GM18870 (cell line): ENCODE measurements at regions not wholly inside any gene's neighbourhood (a gene's known extent, or its start where the extent isn't known, plus 50 kb on each side); places are given as distances from the start of the nearest gene placed in this dataset.

ENCODE experiments used
- ATAC-seq: cut with Tn5 transposase; IDR thresholded peaks from one replicate; pipeline ENCODE4 v1.9.1; 2021; ENCODE audit warnings: moderate library complexity; ENCODE audit not compliant: unreplicated experiment

DNA sequence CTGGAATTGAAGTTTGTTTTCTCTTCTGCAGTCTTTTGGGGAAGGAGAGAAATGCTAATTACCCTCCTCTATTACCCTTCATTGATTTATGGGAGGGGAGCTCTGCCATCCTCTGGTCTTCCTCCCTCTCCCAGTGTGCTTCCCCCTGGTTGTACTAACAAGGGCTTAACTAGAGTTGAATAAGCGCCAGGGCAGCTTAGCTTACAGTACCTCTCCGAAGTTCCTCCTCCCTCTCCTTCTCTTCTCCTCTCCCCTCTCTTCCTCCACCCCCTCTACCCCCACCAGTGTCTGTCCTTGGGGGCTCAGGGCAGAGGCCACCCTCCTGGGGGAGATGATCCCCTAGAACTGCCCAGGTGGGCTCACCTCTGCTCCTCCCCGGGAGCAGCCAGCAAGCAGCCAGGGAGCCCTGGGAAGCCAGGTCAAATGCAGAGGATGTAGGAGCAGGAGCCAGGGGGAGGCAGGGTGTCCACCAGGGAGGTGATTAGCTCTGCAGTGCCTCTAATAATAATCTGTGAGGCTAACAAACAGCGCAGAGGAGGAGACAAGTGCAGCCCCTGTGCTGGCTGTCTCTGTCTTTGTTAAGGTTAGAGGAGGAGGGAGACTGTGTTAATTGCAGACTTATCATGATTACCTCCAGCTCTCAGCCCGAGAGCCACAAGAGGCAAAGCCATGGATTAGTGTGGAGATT, 191.6 kb upstream of the CADM1 start:
- no peak for ATAC-seq

DNA sequence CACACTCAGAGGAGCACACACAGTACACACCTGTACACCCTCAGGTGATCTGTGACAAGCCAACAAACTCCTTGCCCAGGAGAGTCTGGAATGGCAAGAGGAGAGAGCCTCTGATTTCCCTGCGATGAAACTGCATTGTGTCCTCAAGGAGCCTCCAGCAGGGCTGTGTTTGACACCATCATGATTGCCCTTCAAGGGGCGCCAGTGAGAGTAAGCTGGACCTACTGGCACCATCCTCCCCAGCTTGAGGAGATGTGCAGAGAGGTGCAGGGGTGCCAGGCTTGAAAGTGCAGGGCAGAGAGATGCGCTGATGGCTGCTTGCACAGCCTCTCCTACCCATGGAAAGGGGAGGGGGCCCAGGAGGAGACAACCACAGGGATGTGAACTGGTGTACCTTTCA, 188.8 kb upstream of the CADM1 start:
- ATAC-seq, result no peak

DNA sequence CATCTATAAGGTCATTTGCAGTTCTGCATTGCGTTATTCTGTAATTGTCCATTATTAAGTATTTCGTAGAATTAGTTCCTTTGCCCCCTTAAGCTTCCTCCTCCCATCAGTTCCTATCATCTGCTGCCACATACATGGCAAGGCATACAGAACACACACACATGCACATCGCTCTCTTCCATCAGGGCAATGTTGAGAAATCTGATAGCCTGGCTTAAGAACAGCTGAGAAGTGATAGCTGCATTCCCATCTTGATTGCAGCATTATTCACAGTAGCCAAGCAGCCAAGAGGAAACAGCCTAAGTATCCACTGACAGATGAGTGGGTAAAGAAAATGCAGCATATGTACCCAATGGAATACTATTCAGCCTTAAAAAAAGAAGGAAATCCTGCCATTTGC, 186.8 kb upstream of the CADM1 start:
- no peak for ATAC-seq

DNA sequence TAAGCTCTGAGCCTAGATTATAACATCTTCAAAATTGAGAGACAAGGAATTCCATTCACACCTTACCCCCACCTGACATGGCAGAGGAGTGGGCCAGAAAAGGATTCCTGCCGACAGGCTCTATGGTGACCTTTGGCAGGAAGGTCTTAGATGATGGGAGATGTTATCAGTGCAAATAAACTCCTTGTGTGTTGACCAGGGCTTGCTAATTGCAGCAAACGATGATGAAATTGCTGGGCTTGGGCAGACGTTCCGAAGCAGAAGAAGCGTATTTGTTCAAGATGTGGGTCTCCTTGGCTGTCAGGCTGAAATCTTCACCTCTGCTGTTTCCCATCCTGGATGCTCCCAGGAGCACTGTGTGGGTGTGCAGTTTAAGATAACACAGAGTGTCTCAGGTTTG, 183.7 kb upstream of the CADM1 start:
- ATAC-seq, result no peak

DNA sequence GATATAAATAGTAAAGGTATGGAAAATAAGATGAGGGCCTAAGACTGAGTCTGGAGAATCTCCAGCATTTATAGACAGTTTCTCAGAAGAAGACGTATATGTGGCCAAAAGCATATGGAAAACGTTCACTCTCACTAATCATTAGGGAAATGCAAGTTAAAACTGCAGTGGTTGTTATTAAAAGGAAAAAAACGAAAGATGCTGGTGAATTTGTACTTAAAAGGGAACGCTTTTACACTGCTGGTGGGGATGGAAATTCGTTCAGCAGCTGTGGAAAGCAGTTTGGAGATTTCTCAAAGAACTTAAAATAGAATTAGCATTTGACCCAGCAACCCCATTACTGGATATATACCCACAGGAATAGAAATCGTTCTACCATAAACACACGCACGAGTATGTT, 180.5 kb upstream of the CADM1 start:
- ATAC-seq, result no peak

DNA sequence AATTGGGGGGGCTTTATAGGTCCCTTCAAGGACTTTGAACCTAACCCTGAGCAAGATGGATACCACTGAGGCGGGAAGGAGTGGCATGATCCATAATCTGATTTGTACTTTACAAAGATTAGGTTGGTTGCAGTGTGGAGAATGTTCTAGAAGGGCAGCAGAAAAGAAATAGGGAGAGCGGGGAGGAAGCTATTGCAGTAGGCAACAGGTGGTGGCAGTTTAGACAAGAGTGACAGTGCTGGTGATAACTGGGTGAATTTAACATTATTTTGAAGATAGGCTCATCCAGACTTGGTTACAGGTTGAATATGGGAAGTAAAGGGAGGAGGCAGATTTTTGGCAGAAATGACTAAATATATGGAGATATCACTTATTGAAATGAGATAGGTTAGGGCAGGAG, 179.9 kb upstream of the CADM1 start:
- ATAC-seq, result no peak

DNA sequence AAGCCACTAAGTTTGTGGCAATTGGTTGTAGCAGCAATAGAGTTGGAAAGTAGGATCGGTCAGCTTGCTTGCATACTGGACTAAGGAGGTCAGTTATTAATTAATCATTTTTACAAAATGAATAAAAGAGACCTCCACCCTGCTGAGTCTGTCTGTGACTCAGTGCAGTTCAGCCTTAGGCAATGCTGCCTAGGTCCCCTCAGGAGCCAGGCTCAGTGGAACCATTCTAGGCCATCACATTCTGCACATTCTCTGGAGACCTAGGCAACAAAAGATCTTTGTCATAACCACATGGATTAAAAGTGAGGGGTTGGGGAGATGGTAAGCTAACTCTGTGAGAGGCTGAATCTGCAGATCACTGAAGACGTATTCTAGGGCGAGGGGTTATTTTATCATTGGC, 178.7 kb upstream of the CADM1 start:
- no peak for ATAC-seq

DNA sequence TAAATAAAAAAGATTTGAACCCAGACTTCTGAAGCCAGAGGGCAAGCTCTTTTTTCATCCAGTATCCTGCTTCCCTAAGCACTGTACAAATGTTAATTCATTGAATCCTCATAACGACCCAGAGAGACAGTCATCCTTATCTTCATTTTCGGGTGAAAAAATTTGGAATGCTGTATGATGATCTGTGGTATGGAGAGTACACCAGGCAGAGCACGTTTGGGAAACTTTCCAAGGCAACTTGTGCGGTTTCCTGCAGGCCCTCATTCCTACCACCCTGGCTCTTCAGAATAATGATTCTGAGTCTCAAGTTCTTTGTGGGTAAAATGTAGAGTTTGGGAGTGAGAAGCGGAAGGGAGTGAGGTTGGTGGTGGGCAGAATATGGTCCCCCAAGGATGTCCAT, 177.9 kb upstream of the CADM1 start:
- no peak for ATAC-seq

DNA sequence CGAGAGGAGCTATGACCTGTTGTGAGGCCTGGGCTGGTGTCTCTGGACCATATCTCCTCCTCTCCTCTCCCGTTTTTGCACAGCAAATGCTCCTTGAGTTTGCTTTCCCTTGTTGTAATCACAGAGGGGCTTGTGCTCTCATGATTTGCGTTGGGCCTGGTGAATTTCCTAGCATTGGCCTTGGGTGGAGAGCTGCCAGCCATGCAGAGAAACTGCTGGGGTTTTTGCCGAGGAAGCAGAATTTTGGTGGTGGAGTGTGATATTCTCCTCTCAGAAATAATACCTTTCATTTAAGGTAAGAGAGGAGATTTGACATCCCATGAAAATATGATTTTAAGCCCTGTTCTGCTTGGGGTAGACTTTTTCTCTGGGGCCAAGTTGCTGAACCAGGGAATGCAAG, 175.7 kb upstream of the CADM1 start:
- ATAC-seq, result no peak

DNA sequence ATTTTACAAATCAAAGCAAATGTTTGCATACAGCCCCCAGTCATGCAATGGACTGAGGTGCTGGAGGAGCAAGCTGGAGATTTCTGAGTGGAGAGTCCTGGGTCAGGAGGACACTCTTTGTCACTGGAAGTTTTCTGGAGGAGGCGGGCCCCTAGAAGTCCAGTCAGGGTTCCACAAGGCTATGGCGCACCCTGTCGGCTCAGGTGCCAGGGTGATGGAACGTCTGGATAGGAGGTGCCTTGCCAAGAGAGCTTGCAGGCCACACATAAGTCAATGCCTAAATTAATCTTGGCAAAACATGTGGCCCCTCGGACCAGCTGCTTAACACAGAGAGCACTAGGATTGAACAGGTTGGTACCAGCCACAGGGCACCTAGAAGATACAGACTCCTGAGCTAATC, 174.7 kb upstream of the CADM1 start:
- no peak for ATAC-seq

DNA sequence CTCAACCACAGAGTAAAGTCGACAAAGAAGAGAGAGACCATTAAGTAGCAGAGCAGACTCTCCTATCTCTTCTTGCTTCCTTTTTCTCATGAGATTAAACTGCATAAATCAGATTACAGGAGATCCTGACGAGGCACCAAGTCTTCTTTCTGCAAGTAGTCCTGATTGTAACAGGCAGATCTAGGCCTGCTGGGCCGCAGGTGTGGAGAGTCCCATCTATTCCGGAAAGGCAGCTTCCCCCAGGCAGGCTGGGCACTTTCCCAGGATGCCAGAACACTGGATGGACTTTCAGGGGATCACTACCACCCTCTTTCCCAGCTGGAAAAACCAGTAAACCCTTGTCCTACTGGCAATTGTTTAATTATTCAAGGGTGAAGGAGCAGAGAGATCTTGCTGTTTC, 173.0 kb upstream of the CADM1 start:
- no peak for ATAC-seq

DNA sequence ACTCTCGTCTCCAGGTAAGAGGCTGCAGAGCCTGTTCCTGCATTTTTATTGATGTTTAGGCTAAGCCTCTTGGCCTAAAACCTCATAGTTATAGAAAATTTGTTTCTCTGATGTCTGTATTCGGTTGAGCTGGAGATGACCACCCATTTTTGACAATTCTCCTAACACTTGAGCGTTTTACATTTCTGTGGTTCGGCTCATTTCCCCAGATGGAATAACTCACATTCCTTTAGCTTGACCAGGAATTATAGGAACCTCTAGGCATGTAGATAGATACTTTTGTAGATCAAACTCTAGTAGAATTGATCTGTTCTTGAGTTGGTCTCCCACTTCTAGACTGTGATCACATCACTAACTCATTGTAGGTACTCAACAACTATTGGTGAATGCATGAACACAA, 172.6 kb upstream of the CADM1 start:
- ATAC-seq, result no peak

DNA sequence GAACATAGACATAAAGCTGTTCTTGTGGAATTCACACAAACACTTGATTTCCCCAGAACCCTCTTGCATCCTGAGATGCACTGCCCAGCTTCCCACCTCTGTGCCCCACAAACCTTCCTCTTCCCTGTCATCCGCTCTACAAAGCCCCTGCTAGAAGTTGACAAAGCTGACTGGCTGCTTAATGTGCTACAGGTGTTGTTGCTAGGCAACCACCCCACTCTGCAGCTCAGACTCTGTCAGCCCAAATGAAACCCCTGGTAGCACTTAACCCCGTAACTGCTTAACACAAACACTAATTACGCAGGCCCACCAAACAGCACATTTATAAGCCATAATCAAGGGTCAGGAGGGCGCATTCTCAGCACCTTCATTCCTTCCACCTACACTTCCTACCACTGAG, 172.0 kb upstream of the CADM1 start:
- no peak for ATAC-seq

DNA sequence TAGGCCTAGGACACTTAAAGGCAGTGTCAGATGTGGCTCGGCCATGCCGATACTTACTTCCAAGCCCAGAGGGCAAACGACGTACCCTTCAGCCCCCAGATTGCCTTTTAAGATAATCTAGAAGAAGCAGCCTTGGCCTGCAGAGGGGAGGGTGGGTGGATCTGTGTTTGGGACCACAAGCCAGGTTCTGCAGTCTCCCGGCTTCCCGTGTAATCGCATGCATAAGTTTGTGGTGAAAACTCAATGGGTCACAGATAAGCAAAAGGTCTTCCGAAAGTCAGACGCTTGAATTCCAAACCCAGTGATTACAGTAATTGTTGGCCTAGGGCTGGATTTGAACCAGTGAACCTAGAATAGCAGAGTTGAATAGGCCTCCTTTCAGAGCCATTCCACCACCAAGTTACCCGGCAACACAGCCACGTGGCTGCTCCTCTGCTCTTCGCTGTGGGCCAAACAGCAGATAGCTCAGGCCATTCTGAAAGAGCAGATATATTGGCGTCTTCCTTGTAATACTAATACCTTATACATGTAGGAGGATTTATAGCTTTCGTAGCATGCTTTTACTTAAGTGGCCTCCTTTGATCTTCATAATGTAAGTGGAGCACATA, 170.8 kb upstream of the CADM1 start:
- no peak for ATAC-seq

DNA sequence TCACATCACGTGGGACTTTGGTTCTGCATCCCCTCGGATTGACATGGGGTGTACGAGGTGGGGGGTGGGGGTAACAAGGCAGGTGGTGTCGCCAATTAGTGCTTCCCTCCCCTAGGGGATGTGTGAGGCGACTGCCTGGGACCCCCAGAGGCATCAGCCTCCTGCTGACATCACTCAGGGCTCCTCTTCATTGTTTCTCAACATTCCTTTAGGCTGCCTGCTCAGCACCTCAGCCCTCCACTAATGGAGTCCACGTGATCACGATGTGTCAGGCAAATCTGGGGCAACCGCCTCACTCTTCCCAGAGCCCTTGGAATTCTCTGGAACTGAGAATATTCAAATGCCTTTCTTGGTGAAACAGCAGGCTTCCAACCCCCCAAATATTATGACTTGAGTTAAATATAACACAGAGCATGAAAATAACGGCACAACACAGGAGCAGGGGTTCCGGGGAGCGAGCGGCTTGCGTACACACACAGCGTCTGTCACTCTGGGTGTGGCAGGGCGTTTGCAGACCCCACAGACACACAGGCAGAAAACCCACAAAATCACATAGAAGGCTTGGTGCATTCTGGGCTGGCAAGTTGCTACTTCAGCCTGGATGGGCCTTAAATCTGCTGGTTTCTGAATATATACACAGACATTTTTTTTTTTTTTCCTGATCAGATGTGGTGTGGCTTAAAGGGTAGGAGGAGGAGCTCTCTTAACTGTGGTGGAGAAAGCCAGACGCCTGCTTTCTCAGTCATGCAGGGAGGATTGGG, 170.1 kb upstream of the CADM1 start:
- ATAC-seq, result no peak

DNA sequence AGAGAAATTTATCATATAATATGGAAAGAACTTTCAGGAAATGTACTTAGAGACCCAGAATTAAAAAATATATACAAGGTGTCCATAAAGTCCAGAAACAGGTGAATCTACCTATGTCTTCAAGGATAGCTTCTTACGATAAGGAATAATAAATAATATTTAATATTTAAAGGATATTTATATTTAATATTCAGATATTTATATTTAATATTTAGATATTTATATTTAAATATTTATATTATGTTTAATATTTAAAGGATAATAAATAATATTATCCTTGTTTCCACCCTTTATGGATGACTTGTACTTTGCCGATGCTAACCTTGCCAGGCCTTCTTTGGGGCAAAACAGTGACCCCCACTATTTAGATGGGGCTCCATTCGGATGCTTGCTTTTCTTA, 169.5 kb upstream of the CADM1 start:
- no peak for ATAC-seq

DNA sequence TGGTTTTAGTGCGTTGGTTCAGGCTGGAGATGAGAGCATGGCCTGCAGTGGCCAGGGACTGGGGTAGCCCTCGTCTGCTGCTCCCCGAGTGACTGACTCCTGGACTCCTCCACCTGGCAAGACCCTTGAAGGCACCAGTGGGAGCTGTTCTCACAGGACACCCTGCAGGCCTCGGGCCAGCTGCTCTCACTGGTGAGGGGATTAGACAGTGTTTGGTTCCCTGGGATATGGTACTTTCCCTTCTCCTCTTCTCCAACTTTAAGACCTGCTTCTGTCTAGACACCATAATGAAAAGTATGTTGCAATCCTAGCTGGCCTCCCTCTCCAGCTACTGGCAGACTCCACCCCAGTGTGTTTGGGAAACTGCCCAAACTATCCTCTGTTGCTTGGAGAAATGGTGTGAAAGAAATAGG, 168.8 kb upstream of the CADM1 start:
- no peak for ATAC-seq

DNA sequence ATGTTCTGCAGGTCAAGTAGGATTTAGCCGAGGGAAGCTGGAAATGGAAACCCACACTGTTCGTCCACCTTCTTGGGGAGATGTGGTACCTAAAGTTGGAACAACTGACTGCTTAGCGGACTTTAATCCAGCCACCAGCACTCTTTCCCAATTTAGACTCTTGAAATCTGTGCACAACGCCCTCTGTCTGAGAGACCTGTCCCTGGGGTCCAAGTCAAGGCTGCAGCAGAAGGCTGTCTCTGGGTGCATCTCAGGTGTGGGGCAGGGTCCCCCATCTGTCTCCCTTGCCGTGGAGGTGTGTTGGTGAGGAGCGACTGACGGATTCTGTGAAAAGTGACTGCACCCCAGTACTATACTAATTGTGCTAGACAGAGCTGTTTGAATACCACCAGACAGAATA, 168.2 kb upstream of the CADM1 start:
- no peak for ATAC-seq

DNA sequence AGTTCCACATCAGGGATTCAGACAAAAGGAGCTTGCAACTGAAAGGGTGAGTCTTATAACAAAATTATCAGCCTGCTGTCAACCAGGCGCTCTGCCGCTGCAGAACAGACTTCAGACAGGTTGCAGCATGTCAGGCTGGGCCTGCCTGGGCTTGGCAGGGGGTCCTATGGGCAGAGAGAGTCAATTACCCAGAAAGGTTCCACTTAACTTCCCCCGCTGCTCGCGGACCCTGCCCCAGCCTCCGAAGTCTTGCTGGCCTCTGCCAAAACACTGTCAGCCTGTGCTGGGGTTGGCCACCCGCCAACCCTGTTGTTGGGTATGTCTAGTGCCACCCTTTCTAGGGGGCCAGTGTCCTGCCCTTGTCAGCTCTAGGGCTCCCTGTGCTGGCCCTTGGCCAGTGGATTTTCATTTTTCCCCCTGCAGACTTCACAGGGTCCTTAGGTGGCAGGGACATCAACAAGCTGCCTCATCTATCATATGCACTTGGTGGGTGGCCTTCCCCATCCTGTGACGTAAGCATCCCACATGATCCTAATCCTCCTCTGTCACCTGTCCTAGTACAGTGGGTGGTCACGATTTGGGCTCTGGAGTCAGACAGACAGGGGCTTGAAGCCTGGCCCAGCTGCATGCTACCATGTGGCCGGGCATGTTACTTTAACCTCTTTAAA, 166.5 kb upstream of the CADM1 start:
- ATAC-seq, result no peak

DNA sequence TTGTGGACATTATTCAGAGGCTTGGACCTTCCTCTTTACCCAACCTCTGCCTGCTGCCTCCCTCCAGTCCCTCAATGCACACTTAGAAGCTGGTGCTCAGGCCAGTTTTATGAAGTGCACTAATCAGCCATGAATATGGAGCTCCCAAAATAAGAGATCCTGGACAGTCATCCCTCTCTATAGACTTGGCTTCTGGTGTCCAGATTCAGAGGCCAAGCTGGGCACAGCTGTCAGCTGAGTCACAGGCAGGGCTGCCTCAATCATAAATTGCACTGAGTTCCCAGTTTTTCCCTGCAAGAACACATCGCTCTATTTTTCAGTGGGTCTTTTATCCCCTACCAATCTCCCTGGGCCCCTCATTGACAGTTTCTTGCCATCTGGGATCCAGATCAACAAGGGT, 161.7 kb upstream of the CADM1 start:
- no peak for ATAC-seq

DNA sequence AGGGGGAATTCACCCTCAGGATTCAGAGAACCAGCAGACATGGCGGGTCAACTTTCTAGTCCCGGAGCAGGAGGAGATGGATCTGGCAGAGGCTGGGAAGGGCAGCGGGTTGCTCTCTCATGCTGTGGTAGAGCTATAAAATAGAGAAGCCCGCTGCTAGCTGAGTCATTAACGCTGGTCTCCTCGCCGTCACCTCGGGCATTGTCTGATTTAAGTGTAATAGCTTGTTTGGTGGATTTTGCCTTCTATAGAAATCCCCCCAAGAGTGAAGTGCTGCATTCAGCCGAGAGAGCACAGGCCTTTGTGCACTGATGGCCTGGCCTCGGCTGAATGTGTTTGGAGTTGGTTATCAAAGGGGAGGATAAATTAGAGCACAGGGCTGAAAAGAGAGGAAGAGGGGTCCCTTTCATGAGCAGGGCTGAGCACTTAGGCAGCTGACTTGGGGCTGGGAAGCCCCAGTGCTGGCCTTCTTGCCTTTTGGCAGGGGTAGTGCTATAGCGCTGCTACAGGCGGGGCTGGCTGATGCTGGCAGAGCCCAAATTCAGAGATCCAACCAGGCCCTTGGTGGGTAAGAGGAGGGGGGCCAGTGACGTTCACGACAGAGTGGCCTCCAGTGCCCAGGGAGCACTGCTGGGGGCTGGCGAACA, 161.1 kb upstream of the CADM1 start:
- no peak for ATAC-seq
